ENCODE measurements at regions not wholly inside any gene's neighbourhood (a gene's known extent, or its start where the extent isn't known, plus 50 kb on each side); places are given as distances from the start of the nearest gene placed in this dataset.

GRCh38 chr6:3585320-3585935 is 128.6 kb upstream of the SLC22A23 start:
- ATAC-seq (ENCODE audit: low read depth) (peak; percentile 76), DNase-seq (peak; percentile 84)
- peak overlapping the region; percentile 44; the same call in 1 of the 2 replicates for H2BK120ac ChIP-seq (ENCODE audit: low read depth, low read length)
- intact Hi-C loops (cut with micrococcal nuclease), result no loop called here
- H3K4me2 ChIP-seq (ENCODE audit: low read depth, low read length), result peak overlapping the region; percentile 58; the same call in 1 of the 2 replicates
- H3K79me1 ChIP-seq (ENCODE audit: low read depth in 1 of 2, low read length in 2 of 2), result no peaks in the 10 kb centered on the region
- peak overlapping the region; percentile 86; the same call in 1 of the 2 replicates for H2BK20ac ChIP-seq (ENCODE audit: low read depth, low read length)
- no peaks in the 10 kb centered on the region for H4K20me1 ChIP-seq (ENCODE audit: insufficient read depth, low read length)
- no CpG with 5 or more reads among the region's 5 CpGs for WGBS, 2 experiments (ENCODE audit: extremely low coverage in 2 of 2, insufficient read length in 1 of 2)
- no peak overlapping the region for H3K9ac ChIP-seq (ENCODE audit: low read depth, low read length)
- 0 out of 4 replicates have a peak overlapping the region, but pooled peaks of 1 of the 2 experiments have one; percentile 47 for H4K8ac ChIP-seq (ENCODE audit: low read depth in 2 of 2, low read length in 2 of 2)
- peak overlapping the region; percentile 82 for H3K27ac ChIP-seq (ENCODE audit: insufficient read depth, low read length)
- H3K9me1 ChIP-seq (ENCODE audit: insufficient read depth, low read length), result no peaks in the 10 kb centered on the region
- H2AK5ac ChIP-seq (ENCODE audit: low read depth, low read length), result no peak overlapping the region
- POLR2A ChIA-PET (ENCODE audit: unreplicated experiment), result no interaction called here
- in situ Hi-C loops (cut with MboI; ENCODE audit: low sequenced_read_pairs), result no loop called here
- no peaks in the 10 kb centered on the region for H3K36me3 ChIP-seq (ENCODE audit: control insufficient read depth, insufficient read depth, low read length)
- no peak overlapping the region for H2AK9ac ChIP-seq (replicated peaks; ENCODE audit: low read depth, low read length, poor library complexity)
- no peak overlapping the region for H2AFZ ChIP-seq (replicated peaks; ENCODE audit: low read length, poor library complexity)
- H3K18ac ChIP-seq (ENCODE audit: low read depth, low read length), result peak overlapping the region; percentile 96
- no peak overlapping the region for H3K14ac ChIP-seq (replicated peaks; ENCODE audit: low read depth, low read length)
- H3K4me3 ChIP-seq (ENCODE audit: insufficient read depth, low read depth, low read length), result no peak overlapping the region
- no peak overlapping the region for H3K56ac ChIP-seq (ENCODE audit: extremely low read depth, insufficient read depth, low read length)
- H3K23ac ChIP-seq (ENCODE audit: low read depth, low read length), result no peak overlapping the region
- peak overlapping the region; percentile 22; the same call in 1 of the 2 replicates for H3K4ac ChIP-seq (ENCODE audit: low read depth, low read length)
- no TSS peak for BruUV-seq (replicated peaks)
- no peak overlapping the region for H2BK15ac ChIP-seq (ENCODE audit: low read depth, low read length)
- peak overlapping the region; percentile 68 for H4K91ac ChIP-seq (ENCODE audit: insufficient read depth, low read depth, low read length)
- peaks cover 8% of the 10 kb centered on the region for H3K9me3 ChIP-seq (ENCODE audit: control insufficient read depth, insufficient read depth, low read length)
- H3K27me3 ChIP-seq (ENCODE audit: control insufficient read depth, insufficient read depth, low read length), result peaks cover 5% of the 10 kb centered on the region; the same call in 1 of the 2 replicates
- dilution Hi-C loops (cut with HindIII; ENCODE audit: low sequenced_read_pairs, unreplicated experiment), result no loop called here
- peak overlapping the region; percentile 92 for H4K5ac ChIP-seq (ENCODE audit: low read depth, low read length)
- CTCF ChIA-PET, result no interaction called here
- H2BK5ac ChIP-seq (ENCODE audit: low read depth, low read length, poor library complexity, severe bottlenecking), result peak overlapping the region; percentile 60
- H3K4me1 ChIP-seq (ENCODE audit: control insufficient read depth, insufficient read depth, low read length), result peaks cover 2% of the 10 kb centered on the region
- TF ChIP-seq CTCF (conservative IDR thresholded peaks at IDR 0.05; ENCODE audit: low read depth, low read length), result no peak
- TF ChIP-seq CHD1 (IDR thresholded peaks at IDR 0.05; ENCODE audit: low read depth, low read length), result no peak
- no peak for TF ChIP-seq BHLHE40 (IDR thresholded peaks at IDR 0.05; ENCODE audit: low read depth, low read length)
- peak; percentile 65; the same call in 1 of the 2 replicates for TF ChIP-seq FOS (IDR thresholded peaks at IDR 0.05; ENCODE audit: low read depth, low read length)
- TF ChIP-seq MXI1 (IDR thresholded peaks at IDR 0.05; ENCODE audit: borderline replicate concordance, low read depth, low read length), result no peak
- TF ChIP-seq USF2 (IDR thresholded peaks at IDR 0.05; ENCODE audit: low read depth, low read length), result peak; percentile 56
- no peak for TF ChIP-seq MAFK (IDR thresholded peaks at IDR 0.05; ENCODE audit: low read depth, low read length)
- no peak for TF ChIP-seq MAZ (IDR thresholded peaks at IDR 0.05; ENCODE audit: borderline replicate concordance, low read depth, low read length)
- no peak for TF ChIP-seq ELK1 (IDR thresholded peaks at IDR 0.05; ENCODE audit: borderline replicate concordance, low read depth, low read length)
- TF ChIP-seq RCOR1 (IDR thresholded peaks at IDR 0.05; ENCODE audit: insufficient replicate concordance, low read length), result no peak
- no peak for TF ChIP-seq RFX5 (IDR thresholded peaks at IDR 0.05; ENCODE audit: low read depth, low read length)
- no peak for TF ChIP-seq RAD21 (IDR thresholded peaks at IDR 0.05; ENCODE audit: low read length)
- TF ChIP-seq SMC3 (IDR thresholded peaks at IDR 0.05; ENCODE audit: low read depth, low read length), result no peak
- no peak for TF ChIP-seq POLR2A (IDR thresholded peaks at IDR 0.05; ENCODE audit: low read depth, low read length)
- peak; percentile 58; the same call in 1 of the 2 replicates for TF ChIP-seq CEBPB (IDR thresholded peaks at IDR 0.05; ENCODE audit: low read depth, low read length)
- no peak for TF ChIP-seq NFE2L2 (IDR thresholded peaks at IDR 0.05; ENCODE audit: low read depth, low read length)
